ENCODE measurements at regions not wholly inside any gene's neighbourhood (a gene's known extent, or its start where the extent isn't known, plus 50 kb on each side); places are given as distances from the start of the nearest gene placed in this dataset.
A peak's percentile ranks its signal among the peaks of the same experiment; 100 is the strongest.

DNA sequence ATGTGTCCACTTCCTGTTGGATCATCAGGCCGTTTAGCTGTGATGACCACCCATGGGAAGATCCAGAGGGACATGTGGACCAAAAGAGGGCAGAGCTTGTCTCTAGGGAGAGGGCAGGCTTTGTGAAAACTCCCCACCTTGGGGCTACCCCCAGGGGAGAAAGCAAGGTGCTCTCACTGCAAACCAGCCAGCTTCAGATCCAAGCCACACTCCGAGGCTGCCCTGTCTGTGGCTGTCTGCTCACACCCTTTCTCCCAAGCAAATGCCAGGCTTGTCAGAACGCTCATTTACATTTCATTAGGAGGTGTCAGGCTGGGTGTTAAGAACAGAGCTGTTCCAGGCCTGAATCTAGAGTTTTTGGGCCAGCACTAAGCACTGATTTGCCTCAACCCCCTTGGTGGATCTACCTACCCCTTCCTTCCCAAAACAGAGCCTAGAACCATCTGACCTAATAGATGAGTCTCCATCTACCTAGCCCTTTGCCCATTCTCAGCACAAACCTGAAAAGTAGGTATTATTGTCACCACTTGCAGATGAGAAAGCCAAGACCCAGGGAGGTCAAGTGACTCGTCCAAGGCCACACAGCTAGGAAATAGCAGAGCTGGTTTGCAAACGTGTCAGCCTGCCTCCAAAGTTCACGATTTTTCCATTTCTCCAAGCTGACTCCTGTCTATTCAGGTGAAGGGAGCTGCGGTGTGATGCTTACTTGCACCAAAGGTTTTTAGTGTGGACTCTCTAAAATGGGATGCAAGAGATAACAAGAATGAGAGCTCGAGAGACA, 130.9 kb downstream of the EMX2 start:
- no peak for DNase-seq

DNA sequence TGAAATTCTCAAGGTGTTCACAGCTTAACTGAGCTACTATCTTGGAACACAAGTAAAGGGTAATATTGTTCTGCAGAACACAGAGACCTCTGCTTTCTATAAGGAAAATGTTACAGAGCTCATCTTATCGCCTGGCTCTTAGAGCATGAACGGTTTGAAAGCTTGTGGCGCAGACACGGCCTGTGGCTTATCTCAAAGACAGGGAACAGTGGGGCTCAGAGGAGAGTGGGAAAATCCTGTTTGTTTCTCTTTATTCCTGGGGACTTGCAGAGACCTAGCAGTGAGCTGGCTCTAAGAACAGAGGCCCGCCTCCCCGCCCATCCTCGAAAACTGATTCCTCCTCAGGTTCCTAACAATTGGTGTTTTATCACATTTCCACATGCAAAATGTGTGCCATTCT, 131.7 kb downstream of the EMX2 start:
- DNase-seq = no peak

GRCh38 chr10:117674646-117675045, 132.1 kb downstream of the EMX2 start:
- DNase-seq = no peak

DNA sequence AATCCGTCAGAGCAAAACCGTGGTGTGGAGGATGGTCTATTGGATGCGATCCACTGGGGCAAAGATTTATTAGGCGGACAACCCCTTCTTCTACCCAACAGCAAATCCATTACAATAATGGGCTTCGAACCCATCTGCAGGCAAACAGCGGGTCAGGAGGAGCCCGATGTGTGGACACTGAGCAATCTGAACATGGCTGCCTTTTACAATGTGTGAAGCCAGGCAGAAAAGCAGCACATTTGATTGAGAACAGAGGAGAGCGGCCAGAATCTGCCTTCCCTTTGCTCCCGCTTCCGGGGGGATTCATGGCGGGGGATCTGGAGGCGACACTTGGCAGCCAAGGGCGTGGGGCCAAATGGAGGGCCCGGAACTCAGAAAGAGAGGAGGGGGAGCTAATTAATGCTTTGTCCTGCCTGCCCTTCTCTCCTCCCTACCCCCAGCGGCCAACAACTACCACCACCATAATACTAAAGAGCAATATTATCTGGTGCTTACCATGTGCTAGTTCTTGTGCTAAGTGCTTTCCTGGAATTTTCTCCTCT, 133.0 kb downstream of the EMX2 start:
- no peak for DNase-seq

DNA sequence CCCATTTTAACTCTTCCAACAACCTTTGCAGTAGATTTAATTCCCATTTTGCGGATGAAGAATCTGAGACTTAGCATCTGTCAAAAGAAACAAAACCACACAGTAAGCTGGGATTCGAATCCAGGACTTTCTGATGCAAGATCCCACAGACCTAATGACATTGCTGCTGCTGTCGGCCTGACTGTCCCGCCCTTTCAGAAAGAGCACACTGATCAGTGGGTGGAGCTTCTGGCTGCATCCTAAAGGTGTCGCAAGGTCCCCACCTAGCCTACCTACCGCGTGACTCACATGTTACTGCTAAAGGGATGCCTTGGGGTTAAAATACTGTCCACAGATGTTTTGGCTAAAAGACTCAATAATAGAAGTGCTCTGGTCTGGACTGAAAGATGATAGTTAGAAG, 134.7 kb downstream of the EMX2 start:
- DNase-seq = no peak

GRCh38 chr10:117677890-117678500, 135.4 kb downstream of the EMX2 start:
- no peak for DNase-seq

DNA sequence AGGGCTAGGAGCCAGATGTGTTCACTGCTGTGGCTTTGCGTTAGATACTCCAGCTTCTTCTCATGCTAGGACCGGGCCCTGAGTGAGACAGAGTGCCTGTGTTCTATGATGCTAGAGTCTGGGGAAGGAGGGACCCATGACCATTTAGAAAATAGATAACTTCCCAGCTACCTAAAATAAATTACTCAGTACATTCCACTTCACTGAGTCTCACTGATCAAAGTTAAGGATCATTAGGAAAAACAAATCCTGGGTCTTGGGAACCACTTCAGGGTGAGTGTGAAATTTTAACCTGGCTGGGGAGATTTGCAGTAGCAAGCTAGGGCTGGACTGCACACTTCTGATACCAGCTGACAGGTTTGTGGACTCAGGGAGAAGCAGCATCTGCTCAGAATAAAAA, 138.1 kb downstream of the EMX2 start:
- peak; percentile 32 for DNase-seq

DNA sequence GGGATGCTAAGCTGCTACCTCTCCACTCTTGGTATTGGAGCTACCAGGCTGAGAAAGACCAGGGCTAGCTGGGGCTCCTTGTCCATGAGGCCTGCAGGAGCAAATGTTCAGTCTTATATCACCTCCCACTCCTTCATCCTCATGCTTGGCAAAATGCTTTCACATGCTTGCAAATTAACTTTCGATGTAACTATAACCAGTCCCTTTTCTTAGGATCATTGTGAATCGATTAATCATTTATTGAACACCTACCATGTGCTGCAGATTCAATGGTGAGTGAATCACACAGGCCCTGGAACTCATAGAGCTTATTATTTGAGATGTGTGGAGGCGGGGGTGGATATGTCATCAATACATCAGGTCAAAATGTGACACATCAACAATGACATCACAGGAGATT, 138.6 kb downstream of the EMX2 start:
- no peak for DNase-seq

DNA sequence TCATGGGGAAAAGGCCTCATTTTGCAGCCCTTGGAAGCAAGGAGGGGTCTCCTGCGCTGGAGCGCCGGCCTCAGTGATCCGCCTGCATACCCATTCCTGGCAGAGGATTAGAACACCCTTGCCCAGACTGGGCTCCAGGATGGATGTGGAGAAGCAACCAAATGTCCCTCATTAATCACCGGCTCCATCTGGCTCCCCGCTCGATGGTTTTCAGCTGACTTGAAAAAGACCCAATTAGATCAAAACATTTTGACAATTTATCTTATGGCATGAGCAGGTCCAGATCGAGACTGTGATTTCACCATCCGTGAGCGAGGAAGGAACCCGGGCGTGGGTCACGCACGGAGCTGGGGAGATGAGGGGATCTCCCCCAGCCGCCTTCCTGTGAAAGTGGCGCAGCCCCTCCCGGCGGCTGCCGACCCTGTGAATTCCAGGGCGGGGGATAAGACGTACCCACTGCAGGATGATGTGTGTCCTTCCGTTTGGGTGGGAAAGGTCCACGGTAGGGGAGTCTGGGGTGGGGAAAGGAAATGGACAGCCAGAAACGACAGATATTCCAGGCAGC, 141.6 kb downstream of the EMX2 start:
- DNase-seq = no peak

DNA sequence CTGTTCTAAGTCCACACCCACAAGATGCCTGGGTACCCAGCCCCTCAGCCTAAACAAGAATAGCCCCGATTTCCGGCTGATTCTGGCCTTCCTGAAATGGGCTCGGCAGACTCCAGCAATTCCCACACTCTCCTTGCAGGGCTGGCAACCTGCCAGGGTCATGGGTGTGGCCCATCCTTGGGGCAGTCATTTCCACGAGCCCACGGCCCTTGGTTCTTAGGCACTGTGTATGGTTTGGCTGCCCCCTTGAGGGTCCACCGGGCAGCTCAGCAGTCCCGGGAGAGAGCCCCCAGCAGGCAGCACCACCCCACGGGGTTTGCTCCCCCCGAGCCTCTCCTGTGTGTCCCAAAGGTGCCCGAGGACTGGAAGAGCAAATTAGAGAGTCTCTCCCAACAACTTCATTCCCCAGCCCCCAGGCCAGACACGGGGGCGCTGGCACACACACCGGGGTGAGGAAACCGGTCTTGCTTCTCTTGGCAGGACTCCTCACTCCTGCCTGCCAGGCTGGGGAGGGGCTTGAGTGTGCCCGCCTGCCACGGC, 142.2 kb downstream of the EMX2 start:
- DNase-seq = no peak

GRCh38 chr10:117685431-117685830, 142.9 kb downstream of the EMX2 start:
- DNase-seq = no peak

- no peak for DNase-seq
Measured at GRCh38 chr10:117686606-117687005, 144.1 kb downstream of the EMX2 start.

- no peak for DNase-seq
Measured at GRCh38 chr10:117688358-117688757, 145.8 kb downstream of the EMX2 start.

GRCh38 chr10:117689566-117689965, 147.0 kb downstream of the EMX2 start:
- DNase-seq = no peak

DNA sequence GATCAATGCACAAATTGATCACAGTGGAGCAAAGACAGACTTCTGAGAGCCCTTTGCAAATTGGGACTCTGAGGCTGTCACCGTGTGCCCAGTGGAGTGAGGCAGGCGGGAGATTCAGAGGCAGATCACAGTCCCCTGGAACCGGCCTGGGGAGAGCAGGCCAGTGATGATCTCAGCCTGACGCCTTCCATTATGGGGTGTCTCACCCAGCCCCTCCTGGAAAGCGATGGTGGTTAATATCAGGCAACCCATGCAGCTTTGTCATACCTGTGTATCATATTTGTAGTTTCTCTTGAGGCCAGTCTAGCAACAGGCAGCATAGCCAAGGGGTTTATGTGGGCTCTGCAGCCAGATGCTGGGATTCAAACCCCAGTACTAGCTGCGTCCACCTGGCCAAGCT, 147.8 kb downstream of the EMX2 start:
- DNase-seq = no peak

DNA sequence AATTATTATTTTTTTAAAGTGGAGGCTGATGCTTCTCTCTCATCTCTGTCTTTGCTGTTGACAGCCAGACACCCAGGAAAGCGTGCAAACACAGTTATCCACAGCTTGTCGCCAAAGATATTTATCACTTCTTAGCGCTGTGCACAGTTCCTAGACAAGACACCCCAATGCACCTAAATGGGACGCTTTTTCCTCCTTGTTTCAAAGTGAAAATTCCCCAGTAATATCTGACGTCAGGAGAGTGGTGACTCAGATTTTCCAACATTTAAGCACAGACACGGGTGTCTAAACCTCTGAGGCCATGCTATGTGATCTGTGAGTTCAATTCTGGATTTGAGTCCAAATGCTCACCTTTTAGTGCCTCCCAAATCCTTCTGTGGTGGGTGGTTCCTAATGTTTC, 151.6 kb downstream of the EMX2 start:
- no peak for DNase-seq

GRCh38 chr10:117697402-117697801, 154.9 kb downstream of the EMX2 start:
- no peak for DNase-seq

DNA sequence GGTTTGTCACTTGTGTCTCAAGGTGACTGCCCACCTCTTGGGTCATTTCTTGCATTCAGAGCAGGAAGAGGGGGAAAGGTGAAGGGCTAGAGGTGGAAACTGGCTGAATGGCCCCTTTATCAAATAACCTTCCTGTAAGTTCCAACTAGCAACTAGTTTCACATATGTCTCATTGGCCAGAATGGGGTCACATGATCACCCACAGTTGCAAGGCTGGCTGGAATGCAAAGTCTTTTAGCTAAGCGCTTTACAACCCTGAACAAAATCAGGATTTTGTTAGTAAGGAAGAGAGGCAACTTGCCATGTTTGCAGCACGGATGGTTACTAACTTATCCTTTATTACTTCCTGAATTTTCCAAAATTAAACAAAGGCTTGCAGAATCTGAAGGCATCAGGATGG, 156.3 kb downstream of the EMX2 start:
- DNase-seq = no peak

- no peak for DNase-seq
Measured at GRCh38 chr10:117699436-117700075, 157.0 kb downstream of the EMX2 start.

DNA sequence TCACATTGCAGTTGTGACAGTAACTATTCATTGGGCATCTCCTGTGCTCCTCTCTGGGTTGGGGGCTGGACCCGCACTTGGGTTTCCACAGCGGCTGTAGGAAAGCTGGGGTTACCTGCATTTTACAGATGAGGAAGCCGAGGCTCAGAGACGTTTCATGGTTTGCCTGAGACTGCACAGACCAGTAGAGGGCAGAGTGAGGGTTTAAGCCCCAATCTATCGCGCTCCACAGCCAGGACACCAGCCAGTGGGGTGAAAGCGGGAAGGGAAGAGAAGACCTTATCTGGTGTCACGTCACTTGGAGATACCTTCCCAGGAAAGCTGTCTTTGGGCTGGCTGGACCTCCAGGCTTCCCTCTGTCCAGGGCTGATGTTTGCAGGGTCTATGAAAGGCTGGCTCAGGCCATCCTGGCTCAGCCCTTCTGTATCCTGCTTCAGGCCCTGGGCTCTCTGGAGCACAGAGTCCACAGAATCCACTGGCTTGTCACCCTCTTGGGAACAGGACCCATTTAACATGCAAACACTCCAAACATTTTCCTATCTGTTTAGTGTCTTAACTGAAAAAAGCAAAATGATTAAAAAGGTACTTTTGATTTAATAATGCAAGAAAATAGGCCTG, 167.7 kb downstream of the EMX2 start:
- no peak for DNase-seq

DNA sequence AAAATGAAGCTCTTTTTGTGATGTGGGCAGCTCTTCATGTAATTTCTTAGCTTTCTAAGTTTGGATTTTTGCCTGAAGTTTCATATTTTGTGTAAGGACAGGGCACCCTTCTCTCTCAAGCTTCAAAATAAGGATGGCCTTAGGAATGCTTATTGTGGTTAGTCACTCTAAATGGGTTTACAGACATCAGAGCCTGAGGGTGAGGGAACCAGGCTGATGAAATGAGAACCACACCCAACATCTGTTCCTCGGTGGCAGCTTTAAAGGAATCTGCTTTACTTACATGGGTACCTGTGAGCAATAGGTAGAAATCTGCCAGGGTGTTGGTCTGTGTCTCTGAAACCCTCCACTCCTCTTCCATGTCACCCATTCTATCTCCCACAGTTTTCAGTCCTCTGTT, 174.3 kb downstream of the EMX2 start:
- peak; percentile 16 for DNase-seq

- no peak for DNase-seq
Measured at GRCh38 chr10:117718986-117719920, 176.7 kb downstream of the EMX2 start.
